ENCODE measurements at regions not wholly inside any gene's neighbourhood (a gene's known extent, or its start where the extent isn't known, plus 50 kb on each side); places are given as distances from the start of the nearest gene placed in this dataset.

GRCh38 chr13:88643233-88643632 is 972.1 kb downstream of the SLITRK5 start:
- no peaks in the 10 kb centered on the region for H3K36me3 Mint-ChIP-seq (ENCODE audit: unreplicated experiment)
- peaks cover 7% of the 10 kb centered on the region for H3K9me3 Mint-ChIP-seq (ENCODE audit: unreplicated experiment)
- no peaks in the 10 kb centered on the region for H3K27me3 Mint-ChIP-seq (ENCODE audit: unreplicated experiment)
- no peaks in the 10 kb centered on the region for H3K4me1 Mint-ChIP-seq (ENCODE audit: low read depth, unreplicated experiment)
- no peak overlapping the region for H3K27ac Mint-ChIP-seq (ENCODE audit: unreplicated experiment)
- DNase-seq: no peak
- TF ChIP-seq CTCF (IDR thresholded peaks at IDR 0.05; ENCODE audit: partially characterized antibody, unreplicated experiment): no peak
- no peak overlapping the region for H3K4me3 Mint-ChIP-seq (ENCODE audit: unreplicated experiment)

- H3K9me3 Mint-ChIP-seq (ENCODE audit: unreplicated experiment): peaks cover 3% of the 10 kb centered on the region
- H3K27ac Mint-ChIP-seq (ENCODE audit: unreplicated experiment): no peak overlapping the region
- no peak for TF ChIP-seq CTCF (IDR thresholded peaks at IDR 0.05; ENCODE audit: partially characterized antibody, unreplicated experiment)
- H3K4me3 Mint-ChIP-seq (ENCODE audit: unreplicated experiment): no peak overlapping the region
- H3K27me3 Mint-ChIP-seq (ENCODE audit: unreplicated experiment): no peaks in the 10 kb centered on the region
- DNase-seq: no peak
- H3K4me1 Mint-ChIP-seq (ENCODE audit: low read depth, unreplicated experiment): no peaks in the 10 kb centered on the region
- H3K36me3 Mint-ChIP-seq (ENCODE audit: unreplicated experiment): no peaks in the 10 kb centered on the region
These were observed 977.6 kb downstream of the SLITRK5 start for GRCh38 chr13:88648598-88649373.

GRCh38 chr13:88649855-88650254 is 978.7 kb downstream of the SLITRK5 start:
- H3K9me3 Mint-ChIP-seq (ENCODE audit: unreplicated experiment): no peaks in the 10 kb centered on the region
- H3K4me3 Mint-ChIP-seq (ENCODE audit: unreplicated experiment): no peak overlapping the region
- no peak for DNase-seq
- H3K27me3 Mint-ChIP-seq (ENCODE audit: unreplicated experiment): no peaks in the 10 kb centered on the region
- no peak for TF ChIP-seq CTCF (IDR thresholded peaks at IDR 0.05; ENCODE audit: partially characterized antibody, unreplicated experiment)
- H3K27ac Mint-ChIP-seq (ENCODE audit: unreplicated experiment): no peak overlapping the region
- H3K4me1 Mint-ChIP-seq (ENCODE audit: low read depth, unreplicated experiment): no peaks in the 10 kb centered on the region
- H3K36me3 Mint-ChIP-seq (ENCODE audit: unreplicated experiment): no peaks in the 10 kb centered on the region

- no peaks in the 10 kb centered on the region for H3K9me3 Mint-ChIP-seq (ENCODE audit: unreplicated experiment)
- peaks cover 6% of the 10 kb centered on the region for H3K4me1 Mint-ChIP-seq (ENCODE audit: low read depth, unreplicated experiment)
- no peaks in the 10 kb centered on the region for H3K36me3 Mint-ChIP-seq (ENCODE audit: unreplicated experiment)
- no peak for DNase-seq
- no peak for TF ChIP-seq CTCF (IDR thresholded peaks at IDR 0.05; ENCODE audit: partially characterized antibody, unreplicated experiment)
- no peaks in the 10 kb centered on the region for H3K27me3 Mint-ChIP-seq (ENCODE audit: unreplicated experiment)
- no peak overlapping the region for H3K27ac Mint-ChIP-seq (ENCODE audit: unreplicated experiment)
- H3K4me3 Mint-ChIP-seq (ENCODE audit: unreplicated experiment): no peak overlapping the region
These were observed 980.4 kb downstream of the SLITRK5 start for GRCh38 chr13:88651531-88651930.

- Mint-ChIP-seq H3K4me3 (ENCODE audit: unreplicated experiment) (no peak overlapping the region), H3K36me3 (ENCODE audit: unreplicated experiment) (no peaks in the 10 kb centered on the region), H3K9me3 (ENCODE audit: unreplicated experiment) (peaks cover 2% of the 10 kb centered on the region), H3K27me3 (ENCODE audit: unreplicated experiment) (no peaks in the 10 kb centered on the region), H3K4me1 (ENCODE audit: low read depth, unreplicated experiment) (peaks cover 6% of the 10 kb centered on the region), H3K27ac (ENCODE audit: unreplicated experiment) (no peak overlapping the region)
- DNase-seq: no peak
- TF ChIP-seq CTCF (IDR thresholded peaks at IDR 0.05; ENCODE audit: partially characterized antibody, unreplicated experiment): no peak
These were observed 985.6 kb downstream of the SLITRK5 start for GRCh38 chr13:88656751-88657150.
